ENCODE measurements at regions not wholly inside any gene's neighbourhood (a gene's known extent, or its start where the extent isn't known, plus 50 kb on each side); places are given as distances from the start of the nearest gene placed in this dataset.

DNA sequence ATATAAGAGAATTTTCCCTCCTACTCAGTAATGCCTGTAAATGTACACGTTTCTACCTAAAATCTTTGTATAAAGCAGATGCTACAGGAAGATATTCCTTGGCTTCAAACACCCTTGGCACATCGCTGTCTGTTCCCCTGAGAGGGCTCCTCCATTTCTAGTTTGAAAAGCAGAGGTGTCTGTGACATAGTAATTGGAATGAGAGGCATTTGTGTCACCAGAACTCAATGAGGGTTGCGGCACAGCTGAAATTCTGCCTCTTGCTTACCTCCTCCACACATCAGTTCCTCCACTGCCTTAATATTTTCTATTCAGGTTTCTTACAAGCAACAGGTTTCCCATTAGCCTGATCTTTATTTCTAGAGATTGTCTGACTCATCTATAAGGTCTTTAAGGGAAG lies 359.9 kb upstream of the DCC start:
- intact Hi-C loops (cut with micrococcal nuclease), result no loop called here
- Histone ChIP-seq H3K9me1 (ENCODE audit: control insufficient read depth, insufficient read depth, low read length) (no peaks in the 10 kb centered on the region), H3K4me2 (ENCODE audit: insufficient read depth, low read length) (no peak overlapping the region), H3K36me3 (ENCODE audit: control insufficient read depth, insufficient read depth, low read length) (no peaks in the 10 kb centered on the region), H3K27me3 (ENCODE audit: control insufficient read depth in 2 of 2, insufficient read depth in 2 of 2, low read length in 2 of 2) (no peaks in the 10 kb centered on the region), H3K27ac (ENCODE audit: extremely low read depth, low read depth, low read length) (no peak overlapping the region), H3K9me3 (replicated peaks; ENCODE audit: control insufficient read depth, insufficient read depth, low read depth, low read length) (no peaks in the 10 kb centered on the region), H3K4me3 (no peak overlapping the region), H2AFZ (ENCODE audit: low read depth, low read length) (no peak overlapping the region), H3K9ac (ENCODE audit: insufficient read depth in 1 of 2, low read depth in 2 of 2, low read length in 2 of 2) (no peak overlapping the region), H3K79me2 (ENCODE audit: control insufficient read depth, insufficient read depth, low read length) (no peaks in the 10 kb centered on the region), H3K4me1 (replicated peaks in 1 of 2; ENCODE audit: control insufficient read depth in 2 of 2, insufficient read depth in 2 of 2, low read length in 2 of 2) (no peaks in the 10 kb centered on the region), H4K20me1 (replicated peaks; ENCODE audit: control insufficient read depth, insufficient read depth, low read length) (no peaks in the 10 kb centered on the region)
- BruUV-seq (replicated peaks), result no TSS peak
- ATAC-seq (no peak), FAIRE-seq (no peak), DNase-seq (ENCODE audit: extremely low read depth in 1 of 4, low spot score in 3 of 4) (no peak)
- in situ Hi-C loops (cut with MboI), result no loop called here
- ChIA-PET CTCF (ENCODE audit: low intra/inter-chr PET ratio) (no interaction called here), POLR2A (no interaction called here)
- 0% methylated on average over 3 of the region's 3 CpGs for WGBS (ENCODE audit: insufficient coverage, low coverage, missing lambda C conversion rate)
- TF ChIP-seq, protein P1, sequence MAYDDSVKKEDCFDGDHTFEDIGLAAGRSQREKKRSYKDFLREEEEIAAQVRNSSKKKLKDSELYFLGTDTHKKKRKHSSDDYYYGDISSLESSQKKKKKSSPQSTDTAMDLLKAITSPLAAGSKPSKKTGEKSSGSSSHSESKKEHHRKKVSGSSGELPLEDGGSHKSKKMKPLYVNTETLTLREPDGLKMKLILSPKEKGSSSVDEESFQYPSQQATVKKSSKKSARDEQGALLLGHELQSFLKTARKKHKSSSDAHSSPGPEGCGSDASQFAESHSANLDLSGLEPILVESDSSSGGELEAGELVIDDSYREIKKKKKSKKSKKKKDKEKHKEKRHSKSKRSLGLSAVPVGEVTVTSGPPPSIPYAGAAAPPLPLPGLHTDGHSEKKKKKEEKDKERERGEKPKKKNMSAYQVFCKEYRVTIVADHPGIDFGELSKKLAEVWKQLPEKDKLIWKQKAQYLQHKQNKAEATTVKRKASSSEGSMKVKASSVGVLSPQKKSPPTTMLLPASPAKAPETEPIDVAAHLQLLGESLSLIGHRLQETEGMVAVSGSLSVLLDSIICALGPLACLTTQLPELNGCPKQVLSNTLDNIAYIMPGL (CRISPR knock-in tag; IDR thresholded peaks at IDR 0.05), result no peak
- TF ChIP-seq EHMT2 (IDR thresholded peaks at IDR 0.05) (no peak), ZNF57 (CRISPR knock-in tag; IDR thresholded peaks at IDR 0.05) (no peak), WHSC1 (IDR thresholded peaks at IDR 0.05; ENCODE audit: low read length) (no peak), ZKSCAN1 (IDR thresholded peaks at IDR 0.05; ENCODE audit: low read depth, low read length) (no peak), KAT7 (CRISPR knock-in tag; IDR thresholded peaks at IDR 0.05; ENCODE audit: borderline replicate concordance) (no peak), ZNF224 (CRISPR knock-in tag; IDR thresholded peaks at IDR 0.05) (no peak), PHF8 (IDR thresholded peaks at IDR 0.05; ENCODE audit: borderline replicate concordance, low read length) (no peak), E4F1 (CRISPR knock-in tag; IDR thresholded peaks at IDR 0.05; ENCODE audit: borderline replicate concordance) (no peak), ZNF76 (CRISPR knock-in tag; IDR thresholded peaks at IDR 0.05; ENCODE audit: borderline replicate concordance) (no peak)
- TF ChIP-seq, protein P2, sequence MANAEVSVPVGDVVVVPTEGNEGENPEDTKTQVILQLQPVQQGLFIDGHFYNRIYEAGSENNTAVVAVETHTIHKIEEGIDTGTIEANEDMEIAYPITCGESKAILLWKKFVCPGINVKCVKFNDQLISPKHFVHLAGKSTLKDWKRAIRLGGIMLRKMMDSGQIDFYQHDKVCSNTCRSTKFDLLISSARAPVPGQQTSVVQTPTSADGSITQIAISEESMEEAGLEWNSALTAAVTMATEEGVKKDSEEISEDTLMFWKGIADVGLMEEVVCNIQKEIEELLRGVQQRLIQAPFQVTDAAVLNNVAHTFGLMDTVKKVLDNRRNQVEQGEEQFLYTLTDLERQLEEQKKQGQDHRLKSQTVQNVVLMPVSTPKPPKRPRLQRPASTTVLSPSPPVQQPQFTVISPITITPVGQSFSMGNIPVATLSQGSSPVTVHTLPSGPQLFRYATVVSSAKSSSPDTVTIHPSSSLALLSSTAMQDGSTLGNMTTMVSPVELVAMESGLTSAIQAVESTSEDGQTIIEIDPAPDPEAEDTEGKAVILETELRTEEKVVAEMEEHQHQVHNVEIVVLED (CRISPR knock-in tag; IDR thresholded peaks at IDR 0.05), result no peak

Measured in K562 (cell line).